ENCODE measurements at regions not wholly inside any gene's neighbourhood (a gene's known extent, or its start where the extent isn't known, plus 50 kb on each side); places are given as distances from the start of the nearest gene placed in this dataset.

GRCh38 chr4:123589301-123589700 is 192.7 kb downstream of the SPRY1 start:
- TF ChIP-seq CTCF (IDR thresholded peaks at IDR 0.05) (no peak), POLR2A (IDR thresholded peaks at IDR 0.05) (no peak)
